HepG2 (cell line): ENCODE measurements at regions not wholly inside any gene's neighbourhood (a gene's known extent, or its start where the extent isn't known, plus 50 kb on each side); places are given as distances from the start of the nearest gene placed in this dataset.

Experiments
- ATAC-seq: fragments of 200-7000 bp; cut with Tn5 transposase; 3 replicates; pipeline ENCODE4 v1.9.1; 2020; ENCODE audit warnings: mild to moderate bottlenecking, moderate library complexity
- BruUV-seq: library from RNA; stranded (reverse); fragments of 400-500 nt; replicated peaks from 2 replicates; lab custom pipeline; 2021; lab: Mats Ljungman, UMichigan
- CTCF ChIA-PET: fragments of 300-600 bp; formaldehyde crosslinking; extraction: SDS; loops from one replicate; lab custom pipeline; 2021; ENCODE audit warnings: low total read pairs, inconsistent platforms, low intra/inter-chr PET ratio; lab: Yijun Ruan, JAX
- POLR2A ChIA-PET: fragments of 350-600 bp; sonication (Branson Sonifier 250); formaldehyde crosslinking; loops from one replicate; lab custom pipeline; 2020; ENCODE audit warnings: antibody characterized with exemption, inconsistent platforms; lab: Yijun Ruan, JAX
- DNase-seq: peaks from one replicate; pipeline ENCODE4 v3.0.0-alpha.2; 2015; ENCODE audit warnings: low spot score
- FAIRE-seq: peaks from 3 replicates; lab custom pipeline; 2011; peaks lifted over from hg19 to GRCh38; lab: Jason Lieb, UNC
- H2AFZ ChIP-seq: one replicate; pipeline ENCODE4 v1.6.1; 2011; ENCODE audit warnings: low read length, inconsistent platforms
- H3K27ac ChIP-seq: fragments of 300-600 bp; 3 replicates; pipeline ENCODE4 v1.8.0; 2011; ENCODE audit warnings: mixed run types, mild to moderate bottlenecking, mixed read lengths, low read length, inconsistent platforms; ENCODE audit not compliant: insufficient read depth; ENCODE audit errors: extremely low read length
- H3K27me3 ChIP-seq, 2 experiments: fragments of 200-600 bp in 1 of 2; 2 replicates in 1 of 2; 3 replicates in 1 of 2; pipeline versions ENCODE4 v1.6.0 to v1.8.0; 2011; ENCODE audit warnings: low read length in 2 of 2, mild to moderate bottlenecking in 2 of 2, moderate library complexity in 2 of 2, inconsistent platforms in 1 of 2; ENCODE audit not compliant: insufficient read depth in 2 of 2, control insufficient read depth in 1 of 2
- H3K36me3 ChIP-seq, 2 experiments: fragments of 200-600 bp in 1 of 2; replicated peaks in 1 of 2; 2 replicates in 1 of 2; 3 replicates in 1 of 2; pipeline versions ENCODE4 v1.5.1 to v1.8.0; 2011; ENCODE audit warnings: low read length in 2 of 2, inconsistent platforms in 1 of 2; ENCODE audit not compliant: insufficient read depth in 2 of 2, control insufficient read depth in 1 of 2
- H3K4me1 ChIP-seq: 2 replicates; pipeline ENCODE4 v1.5.1; 2012; ENCODE audit warnings: low read length, inconsistent platforms; ENCODE audit not compliant: insufficient read depth
- H3K4me2 ChIP-seq: 2 replicates; pipeline ENCODE4 v1.6.0; 2011; ENCODE audit warnings: low read depth, low read length, inconsistent platforms
- H3K4me3 ChIP-seq, 3 experiments: fragments of 200-600 bp in 1 of 3; sonication (generic), shearing (Covaris generic) in 1 of 3; replicated peaks in 1 of 3; 2 replicates each; pipeline ENCODE4 v1.5.1; 2011 to 2016; ENCODE audit warnings: low read length in 3 of 3, inconsistent platforms in 2 of 3, low read depth in 2 of 3, mild to moderate bottlenecking in 2 of 3, control low read depth in 1 of 3, mixed read lengths in 1 of 3; ENCODE audit not compliant: insufficient read depth in 1 of 3
- H3K79me2 ChIP-seq: one replicate; pipeline ENCODE4 v1.6.1; 2011; ENCODE audit warnings: low read length, inconsistent platforms; ENCODE audit not compliant: insufficient read depth
- H3K9ac ChIP-seq: 2 replicates; pipeline ENCODE4 v1.6.0; 2011; ENCODE audit warnings: mild to moderate bottlenecking, low read depth, low read length, inconsistent platforms; ENCODE audit not compliant: insufficient read depth
- H3K9me3 ChIP-seq: 2 replicates; pipeline ENCODE4 v1.5.1; 2012; ENCODE audit warnings: mild to moderate bottlenecking, low read length
- H4K20me1 ChIP-seq: 2 replicates; pipeline ENCODE4 v1.6.0; 2011; ENCODE audit warnings: inconsistent platforms, mild to moderate bottlenecking, low read length, moderate library complexity; ENCODE audit not compliant: insufficient read depth
- MIER2 ChIP-seq: IDR thresholded peaks from 2 replicates; pipeline ENCODE4 v1.6.1; 2016; ENCODE audit warnings: missing biosample characterization, missing genetic modification reagents
- ZMYM3 ChIP-seq: sonication (generic); formaldehyde crosslinking; IDR thresholded peaks from 2 replicates; pipeline ENCODE4 v1.5.1; 2020; ENCODE audit warnings: mild to moderate bottlenecking, missing genetic modification reagents
- ZNF3 ChIP-seq: IDR thresholded peaks from 2 replicates; pipeline ENCODE4 v1.7.0; 2017; ENCODE audit warnings: inconsistent platforms
- ZNF883 ChIP-seq: sonication (generic); formaldehyde crosslinking; IDR thresholded peaks from 2 replicates; pipeline ENCODE4 v1.5.1; 2020; ENCODE audit warnings: mild to moderate bottlenecking, missing genetic modification reagents; ENCODE audit errors: not compliant biosample characterization
- WGBS: methylation state at CpG from one replicate; pipeline ENCODE4 v1.1.6; 2017; ENCODE audit warnings: low lambda C conversion rate; 5-methylcytosine and 5-hydroxymethylcytosine counted together
- in situ Hi-C: cut with HindIII; loops from 2 replicates; pipeline ENCODE4 v1.10.0; 2017; ENCODE audit warnings: low pct_unique_long_range_greater_than_20kb; ENCODE audit not compliant: extremely low pct_ligation_motif_present
- intact Hi-C: fragments of 100-400 bp; cut with micrococcal nuclease; formaldehyde crosslinking; loops from one replicate; pipeline ENCODE4 v1.10.0; 2022; ENCODE audit not compliant: unreplicated experiment
- TF ChIP-seq, protein P1 (sequence below): sonication (generic); formaldehyde crosslinking; IDR thresholded peaks from 2 replicates; pipeline ENCODE4 v1.4.0; 2020; ENCODE audit warnings: missing genetic modification reagents, borderline replicate concordance
- TF ChIP-seq, protein P2 (sequence below), 2 experiments: IDR thresholded peaks; 2 replicates each; pipeline ENCODE4 v1.6.1; 2011 to 2012; ENCODE audit warnings: low read length in 2 of 2, borderline replicate concordance in 1 of 2, low read depth in 1 of 2, mild to moderate bottlenecking in 1 of 2, moderate library complexity in 1 of 2

DNA sequence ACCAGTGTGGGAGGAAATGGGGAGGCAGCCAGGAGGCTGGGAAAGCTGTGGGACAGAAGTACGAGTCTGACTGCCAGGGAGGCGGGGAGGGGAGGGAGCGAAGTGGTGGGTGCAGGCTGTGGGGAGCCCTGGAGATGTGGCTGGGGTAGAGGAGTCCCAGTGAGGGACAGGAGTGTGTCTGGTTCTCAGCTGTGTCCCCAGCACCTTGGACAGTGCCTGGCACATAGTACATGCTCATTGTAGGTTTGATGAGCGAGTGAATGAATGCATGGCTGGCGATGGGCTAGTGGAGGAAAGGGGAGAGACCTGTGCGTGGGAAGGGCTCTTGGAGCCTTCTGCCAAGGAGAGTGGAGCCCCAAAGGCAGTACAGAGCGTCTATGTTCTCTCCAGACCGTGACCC lies 104.1 kb downstream of the SIK1 start:
- H3K4me2 ChIP-seq, result no peak overlapping the region
- POLR2A ChIA-PET, result interaction anchor here (0.6 kb wide), 1 partner anchor 27 kb away, joined by 3 read pairs; no protein-coding TSS in a partner anchor
- no peak overlapping the region for H3K27ac ChIP-seq
- no peaks in the 10 kb centered on the region for H3K36me3 ChIP-seq
- H2AFZ ChIP-seq, result no peak overlapping the region
- no peak overlapping the region for H3K4me3 ChIP-seq
- CTCF ChIA-PET, result no interaction called here
- H3K4me1 ChIP-seq, result peaks cover 26% of the 10 kb centered on the region
- in situ Hi-C loops, result no loop called here
- FAIRE-seq, result no peak
- no peaks in the 10 kb centered on the region for H3K79me2 ChIP-seq
- intact Hi-C loops, result no loop called here
- H3K9ac ChIP-seq, result no peak overlapping the region
- ATAC-seq, result no peak
- peak; percentile 98 for TF ChIP-seq ZNF3 (CRISPR knock-in tag)
- TF ChIP-seq ZMYM3 (CRISPR knock-in tag), result peak; percentile 15; the same call in 1 of the 2 replicates
- TF ChIP-seq, protein P1, sequence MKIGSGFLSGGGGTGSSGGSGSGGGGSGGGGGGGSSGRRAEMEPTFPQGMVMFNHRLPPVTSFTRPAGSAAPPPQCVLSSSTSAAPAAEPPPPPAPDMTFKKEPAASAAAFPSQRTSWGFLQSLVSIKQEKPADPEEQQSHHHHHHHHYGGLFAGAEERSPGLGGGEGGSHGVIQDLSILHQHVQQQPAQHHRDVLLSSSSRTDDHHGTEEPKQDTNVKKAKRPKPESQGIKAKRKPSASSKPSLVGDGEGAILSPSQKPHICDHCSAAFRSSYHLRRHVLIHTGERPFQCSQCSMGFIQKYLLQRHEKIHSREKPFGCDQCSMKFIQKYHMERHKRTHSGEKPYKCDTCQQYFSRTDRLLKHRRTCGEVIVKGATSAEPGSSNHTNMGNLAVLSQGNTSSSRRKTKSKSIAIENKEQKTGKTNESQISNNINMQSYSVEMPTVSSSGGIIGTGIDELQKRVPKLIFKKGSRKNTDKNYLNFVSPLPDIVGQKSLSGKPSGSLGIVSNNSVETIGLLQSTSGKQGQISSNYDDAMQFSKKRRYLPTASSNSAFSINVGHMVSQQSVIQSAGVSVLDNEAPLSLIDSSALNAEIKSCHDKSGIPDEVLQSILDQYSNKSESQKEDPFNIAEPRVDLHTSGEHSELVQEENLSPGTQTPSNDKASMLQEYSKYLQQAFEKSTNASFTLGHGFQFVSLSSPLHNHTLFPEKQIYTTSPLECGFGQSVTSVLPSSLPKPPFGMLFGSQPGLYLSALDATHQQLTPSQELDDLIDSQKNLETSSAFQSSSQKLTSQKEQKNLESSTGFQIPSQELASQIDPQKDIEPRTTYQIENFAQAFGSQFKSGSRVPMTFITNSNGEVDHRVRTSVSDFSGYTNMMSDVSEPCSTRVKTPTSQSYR (CRISPR knock-in tag), result no peak
- peak; percentile 92 for TF ChIP-seq MIER2 (CRISPR knock-in tag)
- TF ChIP-seq ZNF883 (CRISPR knock-in tag), result no peak
- TF ChIP-seq, protein P2, sequence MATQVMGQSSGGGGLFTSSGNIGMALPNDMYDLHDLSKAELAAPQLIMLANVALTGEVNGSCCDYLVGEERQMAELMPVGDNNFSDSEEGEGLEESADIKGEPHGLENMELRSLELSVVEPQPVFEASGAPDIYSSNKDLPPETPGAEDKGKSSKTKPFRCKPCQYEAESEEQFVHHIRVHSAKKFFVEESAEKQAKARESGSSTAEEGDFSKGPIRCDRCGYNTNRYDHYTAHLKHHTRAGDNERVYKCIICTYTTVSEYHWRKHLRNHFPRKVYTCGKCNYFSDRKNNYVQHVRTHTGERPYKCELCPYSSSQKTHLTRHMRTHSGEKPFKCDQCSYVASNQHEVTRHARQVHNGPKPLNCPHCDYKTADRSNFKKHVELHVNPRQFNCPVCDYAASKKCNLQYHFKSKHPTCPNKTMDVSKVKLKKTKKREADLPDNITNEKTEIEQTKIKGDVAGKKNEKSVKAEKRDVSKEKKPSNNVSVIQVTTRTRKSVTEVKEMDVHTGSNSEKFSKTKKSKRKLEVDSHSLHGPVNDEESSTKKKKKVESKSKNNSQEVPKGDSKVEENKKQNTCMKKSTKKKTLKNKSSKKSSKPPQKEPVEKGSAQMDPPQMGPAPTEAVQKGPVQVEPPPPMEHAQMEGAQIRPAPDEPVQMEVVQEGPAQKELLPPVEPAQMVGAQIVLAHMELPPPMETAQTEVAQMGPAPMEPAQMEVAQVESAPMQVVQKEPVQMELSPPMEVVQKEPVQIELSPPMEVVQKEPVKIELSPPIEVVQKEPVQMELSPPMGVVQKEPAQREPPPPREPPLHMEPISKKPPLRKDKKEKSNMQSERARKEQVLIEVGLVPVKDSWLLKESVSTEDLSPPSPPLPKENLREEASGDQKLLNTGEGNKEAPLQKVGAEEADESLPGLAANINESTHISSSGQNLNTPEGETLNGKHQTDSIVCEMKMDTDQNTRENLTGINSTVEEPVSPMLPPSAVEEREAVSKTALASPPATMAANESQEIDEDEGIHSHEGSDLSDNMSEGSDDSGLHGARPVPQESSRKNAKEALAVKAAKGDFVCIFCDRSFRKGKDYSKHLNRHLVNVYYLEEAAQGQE (IDR thresholded peaks at IDR 0.05; ENCODE audit: borderline replicate concordance in 1 of 2, low read depth in 1 of 2, low read length in 2 of 2), result peak; percentile 71 to 92
- H4K20me1 ChIP-seq, result no peaks in the 10 kb centered on the region
- H3K9me3 ChIP-seq, result no peaks in the 10 kb centered on the region
- no TSS peak for BruUV-seq
- WGBS, result 51% methylated on average over 6 of the region's 8 CpGs
- peaks cover 2 to 62% of the 10 kb centered on the region in 2 experiments; a peak in 3 of 5 replicates for H3K27me3 ChIP-seq
- no peak for DNase-seq
